MM.1S (cell line): ENCODE measurements at regions not wholly inside any gene's neighbourhood (a gene's known extent, or its start where the extent isn't known, plus 50 kb on each side); places are given as distances from the start of the nearest gene placed in this dataset.

Source experiments
- EZH2 ChIP-seq: fragments of 300-600 bp; sonication (generic); optimal IDR thresholded peaks from 2 replicates; pipeline ENCODE3; 2017; ENCODE audit warnings: low read depth, mild to moderate bottlenecking, antibody characterized with exemption, low read length, mixed read lengths
- EZH2phosphoT487 ChIP-seq: fragments of 300-600 bp; sonication (generic); IDR thresholded peaks from 2 replicates; pipeline ENCODE4 v1.6.1; 2018; ENCODE audit warnings: antibody characterized with exemption, low read length
- TF ChIP-seq, protein P1 (sequence below): fragments of 300-600 bp; sonication (generic); IDR thresholded peaks from 2 replicates; pipeline ENCODE4 v1.5.1; 2016; ENCODE audit warnings: antibody characterized with exemption, low read length, mixed read lengths

DNA sequence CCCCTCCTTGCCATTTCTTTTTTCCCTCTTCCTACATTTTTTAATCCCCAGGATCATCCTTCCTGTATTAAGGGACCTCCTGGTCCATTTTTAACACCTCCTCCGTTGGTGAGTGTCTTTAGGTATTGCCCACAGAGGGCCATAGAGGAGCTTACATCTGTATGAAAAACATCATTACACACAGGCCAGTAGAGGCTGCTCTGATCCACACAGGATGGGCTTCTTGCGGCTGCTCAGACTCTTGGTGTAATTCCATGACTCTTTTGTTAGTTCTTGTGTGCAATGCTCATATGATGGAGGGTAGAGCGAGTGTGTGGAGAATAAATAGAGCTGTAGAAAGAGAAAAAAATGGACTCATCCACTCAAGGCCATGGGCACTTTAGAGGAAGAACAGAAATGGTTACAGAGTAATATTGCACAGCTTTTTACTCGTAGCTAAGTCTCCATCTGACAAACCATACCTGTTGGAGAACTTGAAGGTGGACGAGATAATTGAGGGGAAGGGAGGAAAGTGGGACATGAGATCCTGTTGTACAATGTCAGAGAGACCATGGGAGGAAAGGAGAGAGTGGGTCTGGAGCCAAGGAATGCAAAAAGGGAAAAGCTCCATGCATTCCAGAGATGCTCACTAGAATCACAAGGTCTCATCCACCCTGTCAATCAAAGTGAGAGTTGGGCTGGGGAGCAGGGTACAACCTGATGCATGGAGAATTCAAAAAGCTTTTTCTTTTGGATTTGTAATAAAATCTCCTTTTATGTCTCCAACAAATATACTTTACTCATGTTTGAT is 129.7 kb upstream of the TNP1 start:
- TF ChIP-seq EZH2: no peak
- TF ChIP-seq, protein P1, sequence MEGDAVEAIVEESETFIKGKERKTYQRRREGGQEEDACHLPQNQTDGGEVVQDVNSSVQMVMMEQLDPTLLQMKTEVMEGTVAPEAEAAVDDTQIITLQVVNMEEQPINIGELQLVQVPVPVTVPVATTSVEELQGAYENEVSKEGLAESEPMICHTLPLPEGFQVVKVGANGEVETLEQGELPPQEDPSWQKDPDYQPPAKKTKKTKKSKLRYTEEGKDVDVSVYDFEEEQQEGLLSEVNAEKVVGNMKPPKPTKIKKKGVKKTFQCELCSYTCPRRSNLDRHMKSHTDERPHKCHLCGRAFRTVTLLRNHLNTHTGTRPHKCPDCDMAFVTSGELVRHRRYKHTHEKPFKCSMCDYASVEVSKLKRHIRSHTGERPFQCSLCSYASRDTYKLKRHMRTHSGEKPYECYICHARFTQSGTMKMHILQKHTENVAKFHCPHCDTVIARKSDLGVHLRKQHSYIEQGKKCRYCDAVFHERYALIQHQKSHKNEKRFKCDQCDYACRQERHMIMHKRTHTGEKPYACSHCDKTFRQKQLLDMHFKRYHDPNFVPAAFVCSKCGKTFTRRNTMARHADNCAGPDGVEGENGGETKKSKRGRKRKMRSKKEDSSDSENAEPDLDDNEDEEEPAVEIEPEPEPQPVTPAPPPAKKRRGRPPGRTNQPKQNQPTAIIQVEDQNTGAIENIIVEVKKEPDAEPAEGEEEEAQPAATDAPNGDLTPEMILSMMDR: no peak
- TF ChIP-seq EZH2phosphoT487: no peak
